WI38 (cell line): ENCODE measurements at regions not wholly inside any gene's neighbourhood (a gene's known extent, or its start where the extent isn't known, plus 50 kb on each side); places are given as distances from the start of the nearest gene placed in this dataset.

ENCODE experiments used
- H3K4me3 ChIP-seq: 2 replicates; pipeline ENCODE4 v1.5.1; 2011; ENCODE audit warnings: low read depth, mild to moderate bottlenecking, control low read depth, low read length
- CTCF ChIP-seq: IDR thresholded peaks from 2 replicates; pipeline ENCODE4 v1.5.1; 2012; ENCODE audit warnings: low read depth, mild to moderate bottlenecking, control low read depth, low read length

DNA sequence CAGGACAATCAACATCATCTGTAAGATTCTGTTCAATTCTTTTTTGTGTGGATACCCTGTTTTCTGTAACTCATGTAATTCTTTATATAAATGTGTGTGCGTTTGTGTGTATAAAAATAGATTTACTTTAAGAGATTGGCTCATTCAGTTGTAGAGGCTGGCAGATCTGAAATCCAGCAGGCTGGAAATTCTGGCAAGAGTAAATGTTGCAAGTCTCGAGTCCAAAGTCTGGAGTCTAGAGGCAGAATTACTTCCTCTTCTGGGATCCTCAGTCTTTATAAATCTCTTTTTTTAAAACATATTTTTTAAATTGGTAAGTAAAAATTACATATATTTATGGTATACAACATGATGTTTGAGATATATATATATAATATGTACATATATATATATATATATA is 202.1 kb upstream of the TMEM161B start:
- H3K4me3 ChIP-seq: no peak overlapping the region
- TF ChIP-seq CTCF: no peak

DNA sequence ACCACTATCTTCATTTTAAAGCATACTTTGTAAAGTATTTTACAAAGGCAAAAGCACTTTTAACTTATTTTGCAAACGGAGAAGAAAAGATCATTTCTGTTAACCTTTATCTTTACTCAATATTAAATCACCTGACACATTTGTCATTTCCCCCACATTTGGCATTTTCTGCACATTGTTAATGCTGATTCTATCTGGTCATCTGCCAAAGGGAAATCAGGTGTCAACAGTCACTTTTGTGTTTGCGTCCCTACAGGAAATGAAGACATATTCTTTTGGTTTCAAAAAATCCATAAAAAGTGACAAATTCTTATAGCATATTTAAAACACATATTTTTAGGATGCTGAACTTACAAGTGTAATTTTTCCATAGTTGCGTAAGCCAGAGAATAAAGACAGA is 191.3 kb upstream of the TMEM161B start:
- no peak overlapping the region for H3K4me3 ChIP-seq
- no peak for TF ChIP-seq CTCF

DNA sequence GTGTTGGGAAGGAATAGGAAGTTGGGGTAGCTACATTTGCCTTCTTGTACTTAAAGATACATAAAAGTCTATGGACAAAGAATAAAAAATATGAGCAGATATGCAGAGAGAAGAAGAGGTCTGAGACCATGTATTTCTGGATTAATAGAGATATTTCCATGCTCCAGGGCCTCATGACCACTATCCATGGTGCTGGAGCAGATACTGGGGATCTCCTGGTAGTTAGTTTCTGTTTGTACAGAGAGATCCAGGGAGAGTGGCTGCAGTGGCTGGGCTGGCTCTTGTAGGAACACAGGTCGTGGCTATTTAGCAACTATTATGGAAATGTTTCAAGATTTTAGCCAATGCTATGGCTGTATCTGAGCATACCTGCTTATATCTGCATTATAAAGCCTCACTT is 184.2 kb upstream of the TMEM161B start:
- no peak overlapping the region for H3K4me3 ChIP-seq
- no peak for TF ChIP-seq CTCF

GRCh38 chr5:88450239-88450638 is 181.6 kb upstream of the TMEM161B start:
- no peak overlapping the region for H3K4me3 ChIP-seq
- no peak for TF ChIP-seq CTCF

DNA sequence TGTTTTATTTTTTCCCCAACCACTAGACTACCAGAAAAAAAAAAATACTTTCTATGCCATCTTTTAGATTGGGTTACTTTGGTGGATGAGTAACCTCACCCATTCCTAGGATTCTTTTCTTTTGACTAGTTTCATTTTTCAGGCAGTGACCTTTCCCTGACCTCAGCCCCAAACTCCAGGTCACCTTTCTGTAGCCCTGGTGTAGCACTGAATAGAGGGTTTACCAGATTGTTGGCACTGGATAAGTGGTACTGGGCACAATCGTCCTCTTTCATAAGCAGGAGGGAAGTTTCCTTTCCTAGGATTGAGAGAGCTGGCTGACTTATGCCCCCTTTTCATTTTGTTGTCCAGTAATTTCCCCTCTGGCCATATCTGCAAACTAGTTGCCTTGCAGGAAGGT is 169.4 kb upstream of the TMEM161B start:
- no peak for TF ChIP-seq CTCF
- H3K4me3 ChIP-seq: no peak overlapping the region

GRCh38 chr5:88436290-88436689 is 167.6 kb upstream of the TMEM161B start:
- H3K4me3 ChIP-seq: no peak overlapping the region

DNA sequence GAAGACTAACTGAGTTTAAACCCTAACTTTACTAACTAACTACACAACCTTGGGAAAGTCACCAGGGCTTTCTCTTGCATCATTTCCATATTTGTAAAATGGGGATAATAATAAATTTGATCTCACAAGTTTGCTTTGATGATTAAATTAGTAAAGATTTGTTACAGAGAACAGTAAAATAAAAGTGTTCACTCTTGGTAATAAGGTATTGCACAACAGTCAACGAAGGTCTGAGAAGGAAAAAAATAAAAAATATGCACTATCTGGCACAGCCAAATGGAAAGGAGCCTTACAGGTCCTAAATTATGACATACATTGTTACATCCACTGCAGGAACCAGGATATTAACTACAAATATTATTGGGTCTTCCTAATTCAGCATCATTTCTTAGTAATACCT is 160.0 kb upstream of the TMEM161B start:
- H3K4me3 ChIP-seq: no peak overlapping the region
- TF ChIP-seq CTCF: no peak

More at GRCh38 chr5:88436290-88436689, 167.6 kb upstream of the TMEM161B start:
- TF ChIP-seq CTCF: no peak
